GM18868 (cell line): ENCODE measurements at regions not wholly inside any gene's neighbourhood (a gene's known extent, or its start where the extent isn't known, plus 50 kb on each side); places are given as distances from the start of the nearest gene placed in this dataset.

Experiments used
- ATAC-seq: cut with Tn5 transposase; IDR thresholded peaks from one replicate; pipeline ENCODE4 v1.9.1; 2021; ENCODE audit warnings: mild to moderate bottlenecking, moderate library complexity; ENCODE audit not compliant: unreplicated experiment

DNA sequence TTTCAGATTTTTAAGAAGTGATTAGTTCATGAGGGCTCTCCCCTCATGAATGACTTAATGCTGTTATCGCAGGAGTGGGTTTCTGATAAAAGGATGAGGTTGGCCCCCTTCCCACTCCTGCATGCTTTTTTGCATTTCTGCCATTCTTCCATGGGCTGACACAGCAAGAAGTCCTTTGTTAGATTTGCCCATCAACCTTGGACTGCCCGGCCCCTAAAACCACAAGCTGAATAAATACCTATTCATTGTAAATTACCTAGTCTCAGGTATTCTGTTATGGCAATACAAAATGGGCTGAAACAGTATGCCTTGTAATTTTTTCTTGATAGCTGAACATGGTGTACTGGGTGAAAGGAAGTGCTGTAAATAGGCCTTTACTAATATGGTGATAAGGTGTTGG, 72.7 kb upstream of the DPH5 start:
- no peak for ATAC-seq

DNA sequence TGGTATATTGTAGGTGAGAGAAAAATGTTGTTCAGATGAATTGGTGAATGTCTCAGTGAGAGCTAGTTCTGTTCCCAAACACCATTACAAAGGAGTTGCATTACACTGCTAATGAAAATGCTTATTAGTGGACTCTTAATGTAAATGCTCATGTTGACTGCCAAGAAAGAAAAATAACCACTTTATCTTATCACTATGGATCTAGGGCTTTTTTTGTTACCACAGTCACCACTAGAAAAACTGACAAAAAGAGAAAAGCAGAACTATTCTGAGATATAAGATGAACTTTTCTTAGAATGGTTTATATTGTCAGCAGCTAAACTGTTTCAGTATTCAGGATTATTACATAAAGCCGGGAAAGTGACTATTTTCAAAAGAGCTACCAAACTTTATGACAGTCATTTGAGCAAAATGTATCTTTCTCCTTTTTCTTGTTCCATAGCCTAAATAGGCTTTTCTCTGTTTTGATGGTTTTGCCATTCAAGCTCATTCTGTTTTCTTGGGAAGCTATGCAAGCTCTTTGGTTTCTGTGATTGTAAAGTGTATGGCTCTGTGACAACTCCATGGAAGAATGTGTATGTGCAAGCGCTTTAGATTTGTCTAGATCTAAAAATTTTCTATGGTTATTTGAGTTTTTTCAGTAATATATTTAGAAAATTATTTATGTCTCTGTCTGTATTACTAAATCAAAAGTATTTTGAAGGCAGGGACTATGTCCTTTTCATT, 64.2 kb upstream of the DPH5 start:
- ATAC-seq: no peak

DNA sequence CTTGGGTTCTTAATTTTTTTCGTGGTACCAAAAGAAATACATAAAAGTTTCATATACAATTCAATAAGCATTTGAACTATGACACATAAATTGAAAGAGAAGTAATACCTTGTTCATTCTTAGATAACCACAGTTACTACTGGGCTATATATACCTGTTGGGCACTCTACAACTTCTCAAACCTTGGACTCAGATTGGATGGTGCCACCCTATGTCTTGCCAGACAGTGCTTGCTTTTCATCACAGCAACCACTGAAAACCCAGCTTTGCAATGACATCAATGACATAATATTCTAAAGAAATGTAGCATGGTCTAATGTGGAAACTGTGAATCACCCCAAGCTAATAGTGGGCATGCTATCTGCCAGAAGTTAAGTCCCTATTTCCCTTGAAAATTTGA, 62.8 kb upstream of the DPH5 start:
- ATAC-seq: no peak

DNA sequence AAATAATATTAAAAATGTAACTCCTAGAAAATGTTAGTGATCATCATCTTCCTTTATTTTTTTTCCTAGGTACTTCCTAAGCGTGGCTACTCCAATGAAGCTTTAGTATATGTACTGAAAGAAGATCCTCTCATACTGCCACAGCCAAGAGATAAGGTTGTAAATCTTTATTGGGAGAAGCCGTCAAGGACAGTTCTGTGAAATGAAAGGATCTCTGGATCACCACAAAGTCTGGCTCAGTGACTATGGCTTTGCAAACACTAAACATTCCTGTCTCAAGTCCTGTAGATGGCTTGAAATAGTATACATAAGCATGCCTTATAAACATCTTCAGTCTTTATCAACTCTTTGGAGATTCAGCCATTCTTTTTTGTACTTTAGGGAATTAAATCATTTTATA, 61.2 kb upstream of the DPH5 start:
- ATAC-seq: no peak

DNA sequence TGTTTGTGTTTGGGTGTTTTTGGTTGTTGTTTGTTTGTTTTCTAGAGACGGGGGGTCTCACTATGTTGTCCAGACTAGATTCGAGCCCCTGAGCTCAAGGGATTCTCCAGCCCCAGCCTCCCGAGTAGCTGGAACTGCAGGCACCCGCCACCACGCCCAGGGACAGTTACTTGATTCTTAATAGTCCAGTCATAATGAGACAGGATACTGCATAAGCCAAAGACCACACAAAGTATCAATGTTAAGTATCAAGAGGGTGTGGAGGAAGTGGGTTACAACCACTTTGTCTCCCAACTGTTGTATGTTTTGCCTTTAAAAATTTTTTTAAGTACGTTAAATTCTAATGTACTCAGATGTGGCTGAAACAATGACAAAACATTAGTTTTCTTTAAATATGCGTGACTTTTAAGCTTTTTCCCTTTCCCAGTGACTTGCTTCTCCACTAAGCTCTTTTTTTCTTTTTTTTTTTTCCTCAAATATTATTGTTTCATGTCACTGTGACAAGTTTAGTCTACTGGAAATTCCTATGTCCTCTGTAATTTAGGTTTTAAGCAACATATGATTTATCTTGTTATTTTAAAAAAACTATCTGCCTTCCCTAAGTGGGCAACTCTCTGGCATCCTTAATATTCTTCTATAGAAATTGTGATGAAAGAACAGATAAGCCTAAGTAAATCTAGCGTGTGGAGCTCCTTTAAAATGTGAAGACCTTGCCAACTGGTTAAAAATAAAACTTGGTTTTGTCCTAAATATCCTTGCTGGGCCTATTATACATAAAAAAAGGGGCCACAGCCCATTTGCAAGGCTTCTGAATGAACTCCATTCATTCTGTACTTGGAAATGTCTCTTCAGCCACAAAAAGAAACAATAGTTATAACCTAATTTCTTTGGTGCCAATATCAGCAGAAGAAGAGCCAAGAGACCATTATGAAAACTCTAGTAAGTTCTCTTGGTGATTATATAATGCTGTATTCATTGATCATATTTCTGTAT, 56.2 kb upstream of the DPH5 start:
- no peak for ATAC-seq

DNA sequence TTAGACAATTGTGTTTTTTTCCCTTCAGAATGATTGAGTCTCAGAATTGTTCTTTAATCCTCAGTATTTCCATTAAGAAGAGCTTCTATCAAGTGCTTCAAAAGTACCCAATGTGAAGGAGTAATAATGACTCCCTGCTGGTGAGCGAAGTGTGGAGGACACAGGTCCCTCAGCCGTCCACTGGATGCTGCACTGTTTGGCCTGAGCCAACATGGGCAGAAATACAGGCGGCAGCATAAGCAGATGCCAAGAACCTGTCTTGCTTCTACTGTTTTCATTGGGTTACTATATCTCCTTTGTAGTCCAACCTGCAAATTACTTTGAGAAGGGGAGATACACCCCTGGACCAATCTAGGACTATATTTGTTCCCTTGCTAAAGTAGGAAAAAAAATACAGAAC, 55.3 kb upstream of the DPH5 start:
- no peak for ATAC-seq

DNA sequence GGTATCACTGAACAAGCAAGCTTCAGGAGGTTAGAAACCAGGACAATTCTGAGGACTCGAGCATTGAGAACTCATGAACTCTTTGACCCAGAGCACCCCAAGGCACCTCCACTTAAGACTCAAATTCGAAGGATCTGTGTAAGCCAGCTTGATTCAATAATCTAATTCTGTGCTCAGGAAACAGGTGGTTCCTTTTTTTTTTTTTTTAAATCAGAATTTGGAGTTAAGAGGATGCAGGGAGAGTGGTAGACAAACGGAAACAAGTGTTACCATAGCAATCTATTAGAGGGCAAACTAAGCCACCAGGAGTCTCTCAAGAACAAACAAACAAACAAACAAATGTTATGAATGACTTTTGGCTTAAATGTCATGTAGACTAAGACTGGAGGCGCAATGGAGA, 53.8 kb upstream of the DPH5 start:
- no peak for ATAC-seq

DNA sequence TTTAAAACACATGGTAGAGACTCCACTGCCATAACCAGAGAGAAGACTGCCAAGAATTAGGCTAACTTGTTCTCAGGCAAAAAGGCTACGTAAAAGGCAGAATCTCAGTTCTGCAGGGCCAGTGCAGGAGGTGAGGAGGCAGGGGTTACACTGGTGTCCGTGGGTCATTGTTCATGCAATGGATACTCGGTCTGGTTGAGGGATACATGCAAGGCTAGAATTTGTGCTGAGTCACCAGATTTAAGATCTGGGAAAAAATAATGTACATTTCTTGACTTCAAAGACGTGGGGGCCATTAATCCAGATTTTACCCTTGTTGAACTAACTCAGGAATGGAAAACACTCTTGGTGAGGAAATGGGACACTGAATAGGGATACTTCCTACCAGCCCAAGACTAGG, 52.3 kb upstream of the DPH5 start:
- no peak for ATAC-seq

DNA sequence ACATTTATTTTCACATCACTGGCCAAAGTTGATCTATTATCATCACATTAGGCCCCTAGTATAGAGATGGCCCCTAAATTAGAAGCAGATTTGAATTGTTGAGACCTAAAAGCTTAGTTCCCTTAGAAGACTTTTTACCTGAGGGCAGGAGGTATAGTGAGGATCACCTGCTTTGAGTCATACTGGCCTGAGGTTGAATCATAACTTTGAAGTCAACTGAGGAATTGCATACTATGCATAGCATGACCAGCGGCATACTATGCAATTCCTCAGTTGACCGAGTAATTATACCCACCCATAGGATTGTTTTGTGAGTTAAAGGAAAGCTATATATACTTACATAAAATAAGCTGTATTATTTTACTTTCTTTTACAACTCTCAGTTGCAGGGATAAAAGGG, 50.3 kb upstream of the DPH5 start:
- ATAC-seq: no peak
